SK-N-SH (cell line): ENCODE measurements at regions not wholly inside any gene's neighbourhood (a gene's known extent, or its start where the extent isn't known, plus 50 kb on each side); places are given as distances from the start of the nearest gene placed in this dataset.

Experiments
- FOSL2 ChIP-seq: IDR thresholded peaks from 2 replicates; pipeline ENCODE4 v1.4.0; 2012; ENCODE audit warnings: low read depth, mild to moderate bottlenecking, moderate library complexity, borderline replicate concordance
- REST ChIP-seq: IDR thresholded peaks from 2 replicates; pipeline ENCODE4 v1.6.1; 2012; ENCODE audit warnings: mild to moderate bottlenecking, low read depth, low read length, moderate library complexity
- TAF1 ChIP-seq: IDR thresholded peaks from 2 replicates; pipeline ENCODE4 v1.6.1; 2012; ENCODE audit warnings: low read depth, mild to moderate bottlenecking, low read length, moderate library complexity, borderline replicate concordance
- TF ChIP-seq, protein P1 (sequence below): fragments of 200-600 bp; sonication (generic); IDR thresholded peaks from 2 replicates; pipeline ENCODE4 v1.6.1; 2017; ENCODE audit warnings: antibody characterized with exemption, mild to moderate bottlenecking, moderate library complexity
- TF ChIP-seq, protein P2 (sequence below): IDR thresholded peaks from 2 replicates; pipeline ENCODE4 v1.4.0; 2012; ENCODE audit warnings: low read depth

DNA sequence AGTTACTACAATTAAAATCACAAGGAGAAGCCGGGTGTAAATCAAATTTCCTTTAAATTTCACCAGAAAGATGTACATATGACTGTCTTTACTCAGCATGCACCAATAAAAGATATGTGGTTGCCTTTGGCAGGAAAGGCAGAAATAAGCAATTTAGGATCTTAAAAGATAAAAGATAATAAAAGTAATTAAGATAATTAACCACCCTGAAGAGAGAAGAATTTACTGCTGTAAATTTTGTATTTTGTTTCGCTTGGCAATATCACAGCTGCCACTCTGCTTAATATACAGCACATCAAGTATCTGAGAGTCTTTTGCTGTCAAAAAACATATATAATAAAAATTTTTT, 411.9 kb downstream of the MN1 start:
- no peak for TF ChIP-seq REST
- TF ChIP-seq, protein P1, sequence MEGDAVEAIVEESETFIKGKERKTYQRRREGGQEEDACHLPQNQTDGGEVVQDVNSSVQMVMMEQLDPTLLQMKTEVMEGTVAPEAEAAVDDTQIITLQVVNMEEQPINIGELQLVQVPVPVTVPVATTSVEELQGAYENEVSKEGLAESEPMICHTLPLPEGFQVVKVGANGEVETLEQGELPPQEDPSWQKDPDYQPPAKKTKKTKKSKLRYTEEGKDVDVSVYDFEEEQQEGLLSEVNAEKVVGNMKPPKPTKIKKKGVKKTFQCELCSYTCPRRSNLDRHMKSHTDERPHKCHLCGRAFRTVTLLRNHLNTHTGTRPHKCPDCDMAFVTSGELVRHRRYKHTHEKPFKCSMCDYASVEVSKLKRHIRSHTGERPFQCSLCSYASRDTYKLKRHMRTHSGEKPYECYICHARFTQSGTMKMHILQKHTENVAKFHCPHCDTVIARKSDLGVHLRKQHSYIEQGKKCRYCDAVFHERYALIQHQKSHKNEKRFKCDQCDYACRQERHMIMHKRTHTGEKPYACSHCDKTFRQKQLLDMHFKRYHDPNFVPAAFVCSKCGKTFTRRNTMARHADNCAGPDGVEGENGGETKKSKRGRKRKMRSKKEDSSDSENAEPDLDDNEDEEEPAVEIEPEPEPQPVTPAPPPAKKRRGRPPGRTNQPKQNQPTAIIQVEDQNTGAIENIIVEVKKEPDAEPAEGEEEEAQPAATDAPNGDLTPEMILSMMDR, result no peak
- TF ChIP-seq TAF1, result no peak
- TF ChIP-seq FOSL2, result no peak
- TF ChIP-seq, protein P2, sequence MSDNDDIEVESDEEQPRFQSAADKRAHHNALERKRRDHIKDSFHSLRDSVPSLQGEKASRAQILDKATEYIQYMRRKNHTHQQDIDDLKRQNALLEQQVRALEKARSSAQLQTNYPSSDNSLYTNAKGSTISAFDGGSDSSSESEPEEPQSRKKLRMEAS, result no peak
